PC-3 (cell line): ENCODE measurements at regions not wholly inside any gene's neighbourhood (a gene's known extent, or its start where the extent isn't known, plus 50 kb on each side); places are given as distances from the start of the nearest gene placed in this dataset.

Source experiments
- ATAC-seq: fragments of 200-7000 bp; cut with Tn5 transposase; 2 replicates; pipeline ENCODE4 v1.9.1; 2020; ENCODE audit warnings: mild to moderate bottlenecking, moderate library complexity
- BruUV-seq: library from RNA; stranded (reverse); fragments of 400-500 nt; replicated peaks from 2 replicates; lab custom pipeline; 2021; lab: Mats Ljungman, UMichigan
- CTCF ChIA-PET: fragments of 300-600 bp; sonication (Branson Sonifier 250); formaldehyde crosslinking; loops from one replicate; lab custom pipeline; 2022; ENCODE audit warnings: antibody characterized with exemption; lab: Charles Lee
- POLR2A ChIA-PET: fragments of 300-600 bp; sonication (Branson Sonifier 250); formaldehyde crosslinking; loops from one replicate; lab custom pipeline; 2022; ENCODE audit warnings: antibody characterized with exemption; ENCODE audit not compliant: unreplicated experiment; lab: Charles Lee
- DNase-seq: peaks from one replicate; pipeline ENCODE4 v3.0.0-alpha.2; 2015
- H2AFZ ChIP-seq: fragments of 300-600 bp; sonication (generic); 2 replicates; pipeline ENCODE4 v1.6.0; 2016; ENCODE audit warnings: antibody characterized with exemption, low read length
- H3F3A ChIP-seq: fragments of 300-600 bp; sonication (generic); one replicate; pipeline ENCODE4 v1.6.0; 2017; ENCODE audit warnings: antibody characterized with exemption, low read length, control low read depth, mild to moderate bottlenecking; ENCODE audit not compliant: unreplicated experiment
- H3K27ac ChIP-seq: fragments of 300-600 bp; sonication (generic); 2 replicates; pipeline ENCODE4 v1.5.1; 2016; ENCODE audit warnings: mild to moderate bottlenecking, low read length
- H3K27me3 ChIP-seq: fragments of 300-600 bp; sonication (generic); 2 replicates; pipeline ENCODE4 v1.6.1; 2016; ENCODE audit warnings: low read length, mixed read lengths
- H3K36me3 ChIP-seq: fragments of 300-600 bp; sonication (generic); 2 replicates; pipeline ENCODE4 v1.6.1; 2016; ENCODE audit warnings: low read depth, mixed run types, low read length, mixed read lengths
- H3K4me1 ChIP-seq: fragments of 300-600 bp; sonication (generic); 2 replicates; pipeline ENCODE4 v1.5.1; 2016; ENCODE audit warnings: low read length; ENCODE audit not compliant: insufficient read depth
- H3K4me2 ChIP-seq: fragments of 300-600 bp; sonication (generic); 2 replicates; pipeline ENCODE4 v1.6.0; 2016; ENCODE audit warnings: low read length
- H3K4me3 ChIP-seq: fragments of 300-600 bp; sonication (generic); 2 replicates; pipeline ENCODE4 v1.5.1; 2016; ENCODE audit warnings: mild to moderate bottlenecking, low read length, mixed read lengths
- H3K79me2 ChIP-seq: fragments of 300-600 bp; sonication (generic); 2 replicates; pipeline ENCODE4 v1.6.1; 2017; ENCODE audit warnings: low read length, mixed read lengths
- H3K9ac ChIP-seq: fragments of 300-600 bp; sonication (generic); 2 replicates; pipeline ENCODE4 v1.6.0; 2016; ENCODE audit warnings: mild to moderate bottlenecking, low read length
- H3K9me2 ChIP-seq: fragments of 300-600 bp; sonication (generic); replicated peaks from 2 replicates; pipeline ENCODE4 v1.6.1; 2016; ENCODE audit warnings: mixed run types, low read length, mixed read lengths
- H3K9me3 ChIP-seq: fragments of 300-600 bp; sonication (generic); 2 replicates; pipeline ENCODE4 v1.6.1; 2016; ENCODE audit warnings: low read length, mixed read lengths
- H4K20me1 ChIP-seq: fragments of 300-600 bp; sonication (generic); 2 replicates; pipeline ENCODE4 v1.6.1; 2016; ENCODE audit warnings: low read length, mixed read lengths
- EZH2 ChIP-seq: fragments of 300-600 bp; sonication (generic); IDR thresholded peaks from one replicate; pipeline ENCODE4 v1.6.1; 2017; ENCODE audit warnings: antibody characterized with exemption, mild to moderate bottlenecking, low read length; ENCODE audit not compliant: unreplicated experiment
- EZH2phosphoT487 ChIP-seq: fragments of 300-600 bp; sonication (generic); IDR thresholded peaks from 2 replicates; pipeline ENCODE4 v1.6.1; 2018; ENCODE audit warnings: mild to moderate bottlenecking, antibody characterized with exemption, low read length, borderline replicate concordance
- intact Hi-C: fragments of 100-400 bp; cut with micrococcal nuclease; formaldehyde crosslinking; loops from 2 replicates; pipeline ENCODE4 v1.9.0; 2023
- TF ChIP-seq, protein P1 (sequence below): fragments of 300-600 bp; sonication (generic); conservative IDR thresholded peaks from 2 replicates; pipeline ENCODE4 v1.5.1; 2017; ENCODE audit warnings: antibody characterized with exemption, low read depth, mild to moderate bottlenecking, low read length

GRCh38 chr6:141541581-141542324, 591.0 kb upstream of the GJE1 start:
- no peaks in the 10 kb centered on the region for H4K20me1 ChIP-seq
- peak overlapping the region; percentile 40; the same call in 1 of the 2 replicates for H3K4me2 ChIP-seq
- ATAC-seq (peak; percentile 44), DNase-seq (peak; percentile 26)
- H3K4me1 ChIP-seq: peaks cover 30% of the 10 kb centered on the region
- H3K9ac ChIP-seq: peak overlapping the region; percentile 71
- no peaks in the 10 kb centered on the region for H3K79me2 ChIP-seq
- peak overlapping the region; percentile 88 for H3K27ac ChIP-seq
- no peak for TF ChIP-seq EZH2
- TF ChIP-seq, protein P1, sequence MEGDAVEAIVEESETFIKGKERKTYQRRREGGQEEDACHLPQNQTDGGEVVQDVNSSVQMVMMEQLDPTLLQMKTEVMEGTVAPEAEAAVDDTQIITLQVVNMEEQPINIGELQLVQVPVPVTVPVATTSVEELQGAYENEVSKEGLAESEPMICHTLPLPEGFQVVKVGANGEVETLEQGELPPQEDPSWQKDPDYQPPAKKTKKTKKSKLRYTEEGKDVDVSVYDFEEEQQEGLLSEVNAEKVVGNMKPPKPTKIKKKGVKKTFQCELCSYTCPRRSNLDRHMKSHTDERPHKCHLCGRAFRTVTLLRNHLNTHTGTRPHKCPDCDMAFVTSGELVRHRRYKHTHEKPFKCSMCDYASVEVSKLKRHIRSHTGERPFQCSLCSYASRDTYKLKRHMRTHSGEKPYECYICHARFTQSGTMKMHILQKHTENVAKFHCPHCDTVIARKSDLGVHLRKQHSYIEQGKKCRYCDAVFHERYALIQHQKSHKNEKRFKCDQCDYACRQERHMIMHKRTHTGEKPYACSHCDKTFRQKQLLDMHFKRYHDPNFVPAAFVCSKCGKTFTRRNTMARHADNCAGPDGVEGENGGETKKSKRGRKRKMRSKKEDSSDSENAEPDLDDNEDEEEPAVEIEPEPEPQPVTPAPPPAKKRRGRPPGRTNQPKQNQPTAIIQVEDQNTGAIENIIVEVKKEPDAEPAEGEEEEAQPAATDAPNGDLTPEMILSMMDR: no peak
- no peak for TF ChIP-seq EZH2phosphoT487
- intact Hi-C loops: no loop called here
- no peaks in the 10 kb centered on the region for H3K9me2 ChIP-seq
- H3K36me3 ChIP-seq: no peaks in the 10 kb centered on the region
- H3F3A ChIP-seq: no peaks in the 10 kb centered on the region
- no TSS peak for BruUV-seq
- H2AFZ ChIP-seq: peak overlapping the region; percentile 31; the same call in 1 of the 2 replicates
- POLR2A ChIA-PET: no interaction called here
- CTCF ChIA-PET: no interaction called here
- no peaks in the 10 kb centered on the region for H3K27me3 ChIP-seq
- no peaks in the 10 kb centered on the region for H3K9me3 ChIP-seq
- H3K4me3 ChIP-seq: no peak overlapping the region

DNA sequence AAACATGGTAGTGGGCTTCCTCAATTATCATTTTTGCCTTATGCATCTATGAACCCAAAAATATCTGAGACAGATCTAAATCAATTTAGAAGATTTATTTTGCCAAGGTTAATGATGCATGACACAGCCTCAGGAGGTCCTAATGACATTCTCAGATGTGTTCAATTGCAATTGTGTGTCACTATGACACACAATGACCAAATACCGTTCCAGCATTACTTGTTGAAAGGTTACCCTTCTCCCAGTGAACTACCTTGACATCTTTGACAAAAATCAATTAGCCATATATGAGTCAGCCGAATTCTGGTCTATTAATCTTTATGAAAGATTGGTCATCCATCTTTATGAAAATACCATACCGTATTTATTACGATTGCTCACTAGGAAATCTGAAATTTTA, 592.5 kb upstream of the GJE1 start:
- no peaks in the 10 kb centered on the region for H3K27me3 ChIP-seq
- POLR2A ChIA-PET: no interaction called here
- no peaks in the 10 kb centered on the region for H3K9me3 ChIP-seq
- intact Hi-C loops: no loop called here
- BruUV-seq: no TSS peak
- H3K36me3 ChIP-seq: no peaks in the 10 kb centered on the region
- peak overlapping the region; percentile 93 for H3K27ac ChIP-seq
- H3K4me1 ChIP-seq: peaks cover 30% of the 10 kb centered on the region
- CTCF ChIA-PET: interaction anchor here (0.8 kb wide), 1 partner anchor 434 kb away, joined by 3 read pairs; no protein-coding TSS in a partner anchor
- ATAC-seq: peak; percentile 88
- no peak for TF ChIP-seq EZH2
- TF ChIP-seq EZH2phosphoT487: no peak
- TF ChIP-seq, protein P1: no peak
- no peak overlapping the region for H3K4me3 ChIP-seq
- no peak overlapping the region for H2AFZ ChIP-seq
- no peaks in the 10 kb centered on the region for H3F3A ChIP-seq
- no peaks in the 10 kb centered on the region for H4K20me1 ChIP-seq
- H3K9me2 ChIP-seq: no peaks in the 10 kb centered on the region
- H3K4me2 ChIP-seq: 0 out of 2 replicates have a peak overlapping the region, but pooled peaks have one; percentile 2
- no peaks in the 10 kb centered on the region for H3K79me2 ChIP-seq
- H3K9ac ChIP-seq: peak overlapping the region; percentile 71
- peak; percentile 91 for DNase-seq

DNA sequence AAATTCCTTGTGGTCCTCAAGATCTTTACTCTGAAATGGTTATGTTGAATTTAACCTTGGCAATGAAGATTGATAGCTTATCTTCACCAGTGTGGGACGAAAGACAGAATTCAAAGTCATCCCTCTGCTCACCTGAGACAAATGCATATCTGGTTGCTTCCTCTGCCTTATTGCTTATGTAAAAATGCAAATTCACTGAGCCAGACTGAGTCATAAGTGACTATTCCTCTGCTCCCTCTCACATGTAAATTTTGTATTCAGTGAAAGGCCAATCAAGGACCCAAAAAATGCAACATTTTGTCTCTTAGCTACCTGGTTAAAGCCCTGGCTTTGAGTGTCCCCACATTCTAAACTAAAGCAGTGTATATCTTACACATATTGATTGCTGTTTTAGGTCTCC, 593.1 kb upstream of the GJE1 start:
- CTCF ChIA-PET: interaction anchor here (0.8 kb wide), 1 partner anchor 434 kb away, joined by 3 read pairs; no protein-coding TSS in a partner anchor
- no peaks in the 10 kb centered on the region for H3K27me3 ChIP-seq
- peak overlapping the region; percentile 93 for H3K27ac ChIP-seq
- 0 out of 2 replicates have a peak overlapping the region, but pooled peaks have one; percentile 2 for H3K4me2 ChIP-seq
- no peak overlapping the region for H3K4me3 ChIP-seq
- no peaks in the 10 kb centered on the region for H3K79me2 ChIP-seq
- TF ChIP-seq EZH2: no peak
- no peak for TF ChIP-seq EZH2phosphoT487
- TF ChIP-seq, protein P1: no peak
- intact Hi-C loops: no loop called here
- no peaks in the 10 kb centered on the region for H3K9me2 ChIP-seq
- H3F3A ChIP-seq: no peaks in the 10 kb centered on the region
- H3K9me3 ChIP-seq: no peaks in the 10 kb centered on the region
- POLR2A ChIA-PET: no interaction called here
- peaks cover 30% of the 10 kb centered on the region for H3K4me1 ChIP-seq
- BruUV-seq: no TSS peak
- no peaks in the 10 kb centered on the region for H3K36me3 ChIP-seq
- DNase-seq: no peak
- no peaks in the 10 kb centered on the region for H4K20me1 ChIP-seq
- no peak overlapping the region for H2AFZ ChIP-seq
- H3K9ac ChIP-seq: peak overlapping the region; percentile 63
- ATAC-seq: no peak
